Omental fat pad (tissue), 3 donors: ENCODE measurements at regions not wholly inside any gene's neighbourhood (a gene's known extent, or its start where the extent isn't known, plus 50 kb on each side); places are given as distances from the start of the nearest gene placed in this dataset.

Source experiments
- ATAC-seq: fragments of 150-250 bp; one replicate; pipeline ENCODE4 v1.9.1; 2016; ENCODE audit warnings: mild to moderate bottlenecking, moderate library complexity; ENCODE audit not compliant: low FRiP score
- DNase-seq: peaks from one replicate; pipeline ENCODE4 v3.0.0-alpha.2; 2019; ENCODE audit warnings: low spot score
- TF ChIP-seq, protein P1 (sequence below), 3 donors: fragments of 450-650 bp; IDR thresholded peaks; one replicate each; pipeline ENCODE4 v1.5.1; 2016 to 2017; ENCODE audit warnings: antibody characterized with exemption in 3 of 3, mild to moderate bottlenecking in 3 of 3, moderate library complexity in 2 of 3

DNA sequence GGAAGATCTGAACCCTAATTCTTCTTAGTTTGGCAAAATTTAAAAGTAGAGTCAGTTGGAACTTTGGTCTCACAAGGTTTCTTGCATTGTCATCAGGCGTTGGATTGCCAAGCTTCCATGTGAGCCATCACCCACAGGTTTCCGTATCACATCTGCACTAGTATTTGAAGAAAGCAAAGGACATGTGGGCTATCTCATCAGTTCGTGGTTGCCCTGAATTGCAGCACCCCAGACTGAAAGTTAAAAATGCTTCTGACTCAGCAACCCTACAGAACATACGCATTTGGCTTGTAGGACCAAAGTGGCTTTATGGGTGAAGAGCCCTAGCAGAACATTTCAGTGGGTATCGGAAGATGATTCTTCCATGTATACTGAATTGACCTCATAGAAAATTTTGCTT lies 358.0 kb downstream of the ENC1 start:
- no peak for ATAC-seq
- no peak for DNase-seq
- TF ChIP-seq, protein P1, sequence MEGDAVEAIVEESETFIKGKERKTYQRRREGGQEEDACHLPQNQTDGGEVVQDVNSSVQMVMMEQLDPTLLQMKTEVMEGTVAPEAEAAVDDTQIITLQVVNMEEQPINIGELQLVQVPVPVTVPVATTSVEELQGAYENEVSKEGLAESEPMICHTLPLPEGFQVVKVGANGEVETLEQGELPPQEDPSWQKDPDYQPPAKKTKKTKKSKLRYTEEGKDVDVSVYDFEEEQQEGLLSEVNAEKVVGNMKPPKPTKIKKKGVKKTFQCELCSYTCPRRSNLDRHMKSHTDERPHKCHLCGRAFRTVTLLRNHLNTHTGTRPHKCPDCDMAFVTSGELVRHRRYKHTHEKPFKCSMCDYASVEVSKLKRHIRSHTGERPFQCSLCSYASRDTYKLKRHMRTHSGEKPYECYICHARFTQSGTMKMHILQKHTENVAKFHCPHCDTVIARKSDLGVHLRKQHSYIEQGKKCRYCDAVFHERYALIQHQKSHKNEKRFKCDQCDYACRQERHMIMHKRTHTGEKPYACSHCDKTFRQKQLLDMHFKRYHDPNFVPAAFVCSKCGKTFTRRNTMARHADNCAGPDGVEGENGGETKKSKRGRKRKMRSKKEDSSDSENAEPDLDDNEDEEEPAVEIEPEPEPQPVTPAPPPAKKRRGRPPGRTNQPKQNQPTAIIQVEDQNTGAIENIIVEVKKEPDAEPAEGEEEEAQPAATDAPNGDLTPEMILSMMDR (IDR thresholded peaks at IDR 0.05): no peak

DNA sequence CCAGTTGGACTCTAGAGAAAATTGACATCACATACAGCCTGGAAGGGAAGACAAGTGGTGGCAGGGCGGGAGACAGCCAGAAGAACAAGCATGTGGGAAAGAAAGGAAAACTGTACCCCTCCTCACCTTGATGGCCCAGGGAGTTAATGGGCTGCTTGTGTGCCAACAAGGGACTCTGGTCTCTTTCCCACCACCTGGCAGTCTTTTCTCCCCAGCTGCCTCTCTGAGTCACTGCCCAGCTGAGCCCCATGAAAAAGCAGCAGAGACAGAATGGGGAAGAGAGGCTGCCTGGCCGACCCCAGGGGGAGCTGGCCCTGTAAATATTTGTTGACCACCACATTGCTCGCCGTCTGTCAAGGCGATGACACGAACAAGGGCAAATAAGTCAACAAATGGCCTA lies 359.4 kb downstream of the ENC1 start:
- DNase-seq: no peak
- ATAC-seq: no peak
- TF ChIP-seq, protein P1 (IDR thresholded peaks at IDR 0.05): no peak

DNA sequence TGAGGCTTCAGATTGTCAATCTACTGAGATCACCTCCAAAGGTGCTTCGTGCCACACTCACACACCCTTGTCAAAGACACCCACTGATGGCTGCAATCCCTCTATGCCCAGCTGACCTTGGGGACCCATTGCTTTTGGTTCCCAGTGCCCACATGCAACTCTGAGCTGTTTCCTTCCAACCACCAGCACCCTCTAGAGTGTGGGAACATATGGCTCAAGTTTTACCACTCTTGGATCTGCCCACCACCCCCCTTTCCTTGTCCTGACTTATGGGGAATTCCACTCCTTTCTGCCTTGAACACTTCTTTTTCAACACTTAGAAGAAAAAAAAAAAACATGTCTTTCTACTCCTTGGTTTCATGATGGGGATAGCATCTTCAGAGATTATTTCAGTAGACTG lies 360.2 kb downstream of the ENC1 start:
- DNase-seq (no peak), ATAC-seq (no peak)
- TF ChIP-seq, protein P1 (IDR thresholded peaks at IDR 0.05): no peak

DNA sequence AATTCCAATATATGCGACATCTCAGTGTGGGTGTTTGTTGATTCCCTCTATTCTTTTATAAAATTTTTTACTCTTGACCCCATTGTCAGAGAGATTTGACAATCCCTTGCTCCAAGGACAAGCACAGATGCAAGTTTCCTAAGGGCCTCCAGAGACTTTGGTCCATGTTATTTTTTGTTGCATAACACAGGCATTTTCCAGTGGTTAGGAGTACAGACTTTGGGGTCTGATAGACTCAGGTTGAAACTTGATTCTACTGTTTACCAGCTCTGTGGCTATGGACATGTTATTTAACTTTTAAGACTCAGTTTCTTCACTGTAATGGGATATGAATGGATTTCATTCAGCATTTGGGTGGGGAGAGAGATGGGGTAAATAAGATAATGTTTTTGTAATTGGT lies 361.3 kb downstream of the ENC1 start:
- DNase-seq (no peak), ATAC-seq (no peak)
- TF ChIP-seq, protein P1 (IDR thresholded peaks at IDR 0.05): no peak

DNA sequence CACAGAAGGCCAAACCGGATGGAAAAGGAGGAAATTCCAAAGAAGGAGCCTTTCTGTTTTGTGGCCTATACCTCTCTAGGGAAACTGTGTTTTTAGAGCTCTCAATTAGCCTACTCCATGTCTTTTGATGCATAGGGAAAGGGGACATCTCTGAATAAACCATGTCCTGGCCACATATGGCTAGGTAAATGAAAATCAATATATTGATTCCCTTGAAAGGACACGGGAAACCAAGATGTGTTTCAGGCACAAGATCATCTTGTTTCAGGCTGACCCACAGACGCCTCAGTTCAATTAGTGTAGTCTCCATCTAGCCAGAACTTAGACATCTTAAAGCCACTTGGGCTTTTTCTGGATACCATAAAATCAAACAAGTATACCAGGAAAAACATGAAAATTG lies 363.1 kb downstream of the ENC1 start:
- TF ChIP-seq, protein P1 (IDR thresholded peaks at IDR 0.05): no peak
- DNase-seq: no peak
- ATAC-seq: no peak

DNA sequence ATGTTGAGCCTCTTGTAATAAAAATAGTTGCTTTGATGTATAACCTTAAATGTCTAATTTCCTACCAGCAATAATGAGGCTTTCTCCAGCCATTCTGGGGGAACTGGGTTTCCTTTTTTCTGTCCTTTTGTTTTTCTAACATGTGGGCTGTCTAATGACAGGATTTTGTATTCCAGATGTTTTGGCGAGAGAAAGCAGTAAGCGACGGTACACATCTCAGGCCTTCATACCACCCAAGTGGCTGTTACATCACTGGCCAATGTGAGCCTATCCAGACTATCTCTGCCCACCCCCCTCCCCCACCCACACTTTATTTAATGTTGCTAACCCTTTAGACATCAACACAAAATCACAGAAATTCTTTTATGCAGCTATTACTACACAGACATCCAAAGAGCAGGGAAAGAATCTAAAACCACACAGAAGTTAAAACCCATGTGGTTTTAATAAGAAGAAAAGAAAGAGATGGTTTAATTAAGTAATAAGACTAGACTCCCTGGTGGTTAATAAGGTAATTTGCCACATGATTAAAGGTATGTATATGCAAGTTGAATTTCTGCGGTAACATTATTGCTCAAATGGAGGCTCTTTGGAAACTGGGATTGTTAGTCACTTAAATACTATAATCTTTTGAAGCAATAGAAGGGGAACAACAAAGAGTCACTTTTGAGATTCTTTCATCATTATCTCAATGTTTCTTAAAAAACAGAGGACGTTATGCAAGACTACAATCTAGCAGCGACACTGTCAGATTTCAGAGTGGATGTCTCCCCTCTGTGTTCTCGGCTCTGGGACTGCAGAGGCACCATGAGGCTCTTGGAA lies 365.1 kb downstream of the ENC1 start:
- ATAC-seq (no peak), DNase-seq (no peak)
- TF ChIP-seq, protein P1 (IDR thresholded peaks at IDR 0.05): no peak

DNA sequence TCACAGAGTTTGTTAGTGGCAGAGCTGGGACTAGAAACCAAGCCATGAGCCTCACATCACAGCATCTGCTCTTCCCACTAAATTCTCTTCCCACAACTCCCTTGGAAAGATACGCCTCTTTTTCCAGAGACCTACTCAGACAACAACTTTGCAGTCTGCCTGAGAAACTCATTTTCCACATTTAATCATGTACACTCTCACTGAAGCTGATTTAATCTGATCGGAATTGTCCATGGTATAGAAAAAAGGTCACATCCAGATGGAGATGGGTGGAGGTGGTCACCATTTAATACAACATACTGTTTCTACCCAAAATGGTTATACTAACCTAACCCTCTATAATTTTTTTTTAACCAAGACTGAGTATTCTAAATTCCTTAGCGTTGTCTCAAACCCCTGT lies 366.2 kb downstream of the ENC1 start:
- TF ChIP-seq, protein P1 (IDR thresholded peaks at IDR 0.05): no peak
- no peak for ATAC-seq
- DNase-seq: no peak
